Thoracic aorta (tissue), 2 donors: ENCODE measurements at regions not wholly inside any gene's neighbourhood (a gene's known extent, or its start where the extent isn't known, plus 50 kb on each side); places are given as distances from the start of the nearest gene placed in this dataset.

Experiments
- ATAC-seq: fragments of 150-250 bp; one replicate; pipeline ENCODE4 v1.8.0; 2017; ENCODE audit warnings: low read depth; ENCODE audit not compliant: insufficient number of reproducible peaks, low FRiP score
- DNase-seq: peaks from one replicate; pipeline ENCODE4 v3.0.0-alpha.2; 2020; ENCODE audit warnings: low spot score
- H3K27ac ChIP-seq, 2 donors: fragments of 200-600 bp; sonication (generic); 1 replicate in 1 of 2; 2 replicates in 1 of 2; pipeline ENCODE4 v1.5.1; 2016; ENCODE audit warnings: mild to moderate bottlenecking in 2 of 2, moderate library complexity in 2 of 2
- H3K27me3 ChIP-seq: fragments of 200-600 bp; sonication (generic); replicated peaks from 2 replicates; pipeline ENCODE4 v1.6.0; 2016; ENCODE audit warnings: mild to moderate bottlenecking; ENCODE audit not compliant: insufficient read depth
- H3K36me3 ChIP-seq: fragments of 200-600 bp; sonication (generic); one replicate; pipeline ENCODE4 v1.5.1; 2016
- H3K4me1 ChIP-seq, 2 donors: fragments of 200-600 bp; sonication (generic); 1 replicate in 1 of 2; 2 replicates in 1 of 2; pipeline versions ENCODE4 v1.5.1 to v1.6.0; 2016; ENCODE audit warnings: low read depth in 2 of 2, mild to moderate bottlenecking in 1 of 2; ENCODE audit not compliant: control insufficient read depth in 1 of 2
- H3K4me3 ChIP-seq: fragments of 200-600 bp; sonication (generic); 2 replicates; pipeline ENCODE4 v1.5.1; 2016; ENCODE audit warnings: mild to moderate bottlenecking
- H3K9me3 ChIP-seq: fragments of 200-600 bp; sonication (generic); 2 replicates; pipeline ENCODE4 v1.5.1; 2016
- TF ChIP-seq, protein P1 (sequence below): fragments of 200-600 bp; sonication (generic); IDR thresholded peaks from one replicate; pipeline ENCODE4 v1.5.1; 2019; ENCODE audit warnings: antibody characterized with exemption

- no peak for DNase-seq
Measured at GRCh38 chr10:36063396-36063795, 421.3 kb upstream of the FZD8 start.

GRCh38 chr10:36057731-36058130 lies 415.6 kb upstream of the FZD8 start:
- Histone ChIP-seq H3K27me3 (no peaks in the 10 kb centered on the region), H3K4me3 (no peak overlapping the region), H3K9me3 (no peaks in the 10 kb centered on the region), H3K27ac (no peak overlapping the region), H3K36me3 (no peaks in the 10 kb centered on the region), H3K4me1 (peaks cover 0 to 5% of the 10 kb centered on the region in 2 donors)
- ATAC-seq, result no peak
- TF ChIP-seq, protein P1, sequence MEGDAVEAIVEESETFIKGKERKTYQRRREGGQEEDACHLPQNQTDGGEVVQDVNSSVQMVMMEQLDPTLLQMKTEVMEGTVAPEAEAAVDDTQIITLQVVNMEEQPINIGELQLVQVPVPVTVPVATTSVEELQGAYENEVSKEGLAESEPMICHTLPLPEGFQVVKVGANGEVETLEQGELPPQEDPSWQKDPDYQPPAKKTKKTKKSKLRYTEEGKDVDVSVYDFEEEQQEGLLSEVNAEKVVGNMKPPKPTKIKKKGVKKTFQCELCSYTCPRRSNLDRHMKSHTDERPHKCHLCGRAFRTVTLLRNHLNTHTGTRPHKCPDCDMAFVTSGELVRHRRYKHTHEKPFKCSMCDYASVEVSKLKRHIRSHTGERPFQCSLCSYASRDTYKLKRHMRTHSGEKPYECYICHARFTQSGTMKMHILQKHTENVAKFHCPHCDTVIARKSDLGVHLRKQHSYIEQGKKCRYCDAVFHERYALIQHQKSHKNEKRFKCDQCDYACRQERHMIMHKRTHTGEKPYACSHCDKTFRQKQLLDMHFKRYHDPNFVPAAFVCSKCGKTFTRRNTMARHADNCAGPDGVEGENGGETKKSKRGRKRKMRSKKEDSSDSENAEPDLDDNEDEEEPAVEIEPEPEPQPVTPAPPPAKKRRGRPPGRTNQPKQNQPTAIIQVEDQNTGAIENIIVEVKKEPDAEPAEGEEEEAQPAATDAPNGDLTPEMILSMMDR, result no peak
- no peak for DNase-seq

More at GRCh38 chr10:36063396-36063795, 421.3 kb upstream of the FZD8 start:
- no peak for ATAC-seq
- Histone ChIP-seq H3K4me3 (no peak overlapping the region), H3K9me3 (no peaks in the 10 kb centered on the region), H3K27ac (peak overlapping the region in 1 of 2 donors; percentile 38), H3K4me1 (peaks cover 0 to 16% of the 10 kb centered on the region in 2 donors), H3K27me3 (no peaks in the 10 kb centered on the region), H3K36me3 (no peaks in the 10 kb centered on the region)
- TF ChIP-seq, protein P1, result no peak

- DNase-seq (no peak), ATAC-seq (no peak)
- no peaks in the 10 kb centered on the region for H3K27me3 ChIP-seq
- TF ChIP-seq, protein P1, result no peak
- H3K4me1 ChIP-seq, result no peaks in the 10 kb centered on the region
- H3K27ac ChIP-seq, result no peak overlapping the region
- H3K36me3 ChIP-seq, result no peaks in the 10 kb centered on the region
- H3K4me3 ChIP-seq, result no peak overlapping the region
- H3K9me3 ChIP-seq, result no peaks in the 10 kb centered on the region
Measured at GRCh38 chr10:36057180-36057579, 415.1 kb upstream of the FZD8 start.

GRCh38 chr10:36053775-36054174 lies 411.7 kb upstream of the FZD8 start:
- Histone ChIP-seq H3K36me3 (no peaks in the 10 kb centered on the region), H3K27me3 (no peaks in the 10 kb centered on the region), H3K9me3 (no peaks in the 10 kb centered on the region), H3K4me1 (no peaks in the 10 kb centered on the region), H3K4me3 (no peak overlapping the region), H3K27ac (no peak overlapping the region)
- TF ChIP-seq, protein P1, result no peak
- DNase-seq, result no peak
- no peak for ATAC-seq

- Histone ChIP-seq H3K4me1 (no peaks in the 10 kb centered on the region), H3K27me3 (no peaks in the 10 kb centered on the region), H3K4me3 (no peak overlapping the region), H3K27ac (no peak overlapping the region), H3K9me3 (no peaks in the 10 kb centered on the region), H3K36me3 (no peaks in the 10 kb centered on the region)
- no peak for ATAC-seq
- DNase-seq, result no peak
- TF ChIP-seq, protein P1, result no peak
Measured at GRCh38 chr10:36053271-36053670, 411.2 kb upstream of the FZD8 start.
